ENCODE measurements at regions not wholly inside any gene's neighbourhood (a gene's known extent, or its start where the extent isn't known, plus 50 kb on each side); places are given as distances from the start of the nearest gene placed in this dataset.

- H3K4me2 ChIP-seq (ENCODE audit: low read length), result no peak overlapping the region
- H3K4me1 ChIP-seq (ENCODE audit: control insufficient read depth, insufficient read depth, low read length), result peaks cover 34% of the 10 kb centered on the region
- no peak overlapping the region for H3K4me3 ChIP-seq (ENCODE audit: low read length)
- H3K9me3 ChIP-seq (replicated peaks; ENCODE audit: low read length), result no peaks in the 10 kb centered on the region
- peaks cover 4% of the 10 kb centered on the region for H3K27me3 ChIP-seq (ENCODE audit: control insufficient read depth, insufficient read depth, low read length)
- H3K36me3 ChIP-seq (ENCODE audit: insufficient read depth, low read length), result no peaks in the 10 kb centered on the region
- H3K9ac ChIP-seq (ENCODE audit: low read depth, low read length), result no peak overlapping the region
These were observed 96.0 kb downstream of the ACKR3 start for GRCh38 chr2:236665572-236666118.

- Histone ChIP-seq H3K9me3 (replicated peaks; ENCODE audit: low read length) (no peaks in the 10 kb centered on the region), H3K4me3 (ENCODE audit: low read length) (no peak overlapping the region), H3K9ac (ENCODE audit: low read depth, low read length) (no peak overlapping the region), H3K36me3 (ENCODE audit: insufficient read depth, low read length) (no peaks in the 10 kb centered on the region), H3K4me1 (ENCODE audit: control insufficient read depth, insufficient read depth, low read length) (peaks cover 25% of the 10 kb centered on the region), H3K27me3 (ENCODE audit: control insufficient read depth, insufficient read depth, low read length) (peaks cover 2% of the 10 kb centered on the region), H3K4me2 (ENCODE audit: low read length) (no peak overlapping the region)
These were observed 97.1 kb downstream of the ACKR3 start for GRCh38 chr2:236666646-236667204.

- Histone ChIP-seq H3K9me3 (replicated peaks; ENCODE audit: low read length) (no peaks in the 10 kb centered on the region), H3K36me3 (ENCODE audit: insufficient read depth, low read length) (no peaks in the 10 kb centered on the region), H3K27me3 (ENCODE audit: control insufficient read depth, insufficient read depth, low read length) (no peaks in the 10 kb centered on the region), H3K4me1 (ENCODE audit: control insufficient read depth, insufficient read depth, low read length) (peaks cover 17% of the 10 kb centered on the region), H3K4me3 (ENCODE audit: low read length) (no peak overlapping the region), H3K4me2 (ENCODE audit: low read length) (no peak overlapping the region), H3K9ac (ENCODE audit: low read depth, low read length) (no peak overlapping the region)
These were observed 97.9 kb downstream of the ACKR3 start for GRCh38 chr2:236667526-236667925.

GRCh38 chr2:236668531-236668969, 98.9 kb downstream of the ACKR3 start:
- H3K27me3 ChIP-seq (ENCODE audit: control insufficient read depth, insufficient read depth, low read length), result no peaks in the 10 kb centered on the region
- no peak overlapping the region for H3K4me3 ChIP-seq (ENCODE audit: low read length)
- no peaks in the 10 kb centered on the region for H3K9me3 ChIP-seq (replicated peaks; ENCODE audit: low read length)
- peaks cover 7% of the 10 kb centered on the region for H3K4me1 ChIP-seq (ENCODE audit: control insufficient read depth, insufficient read depth, low read length)
- no peak overlapping the region for H3K4me2 ChIP-seq (ENCODE audit: low read length)
- no peaks in the 10 kb centered on the region for H3K36me3 ChIP-seq (ENCODE audit: insufficient read depth, low read length)
- H3K9ac ChIP-seq (ENCODE audit: low read depth, low read length), result no peak overlapping the region

- H3K9me3 ChIP-seq (replicated peaks; ENCODE audit: low read length), result no peaks in the 10 kb centered on the region
- H3K27me3 ChIP-seq (ENCODE audit: control insufficient read depth, insufficient read depth, low read length), result no peaks in the 10 kb centered on the region
- H3K9ac ChIP-seq (ENCODE audit: low read depth, low read length), result no peak overlapping the region
- no peaks in the 10 kb centered on the region for H3K4me1 ChIP-seq (ENCODE audit: control insufficient read depth, insufficient read depth, low read length)
- H3K36me3 ChIP-seq (ENCODE audit: insufficient read depth, low read length), result no peaks in the 10 kb centered on the region
- H3K4me2 ChIP-seq (ENCODE audit: low read length), result no peak overlapping the region
- H3K4me3 ChIP-seq (ENCODE audit: low read length), result no peak overlapping the region
These were observed 100.6 kb downstream of the ACKR3 start for GRCh38 chr2:236670235-236670620.

- peaks cover 1% of the 10 kb centered on the region for H3K27me3 ChIP-seq (ENCODE audit: control insufficient read depth, insufficient read depth, low read length)
- H3K4me2 ChIP-seq (ENCODE audit: low read length), result no peak overlapping the region
- no peak overlapping the region for H3K4me3 ChIP-seq (ENCODE audit: low read length)
- no peaks in the 10 kb centered on the region for H3K9me3 ChIP-seq (replicated peaks; ENCODE audit: low read length)
- no peaks in the 10 kb centered on the region for H3K4me1 ChIP-seq (ENCODE audit: control insufficient read depth, insufficient read depth, low read length)
- H3K9ac ChIP-seq (ENCODE audit: low read depth, low read length), result no peak overlapping the region
- no peaks in the 10 kb centered on the region for H3K36me3 ChIP-seq (ENCODE audit: insufficient read depth, low read length)
These were observed 102.4 kb downstream of the ACKR3 start for GRCh38 chr2:236671896-236672562.

GRCh38 chr2:236672606-236673005, 103.0 kb downstream of the ACKR3 start:
- Histone ChIP-seq H3K9ac (ENCODE audit: low read depth, low read length) (no peak overlapping the region), H3K9me3 (replicated peaks; ENCODE audit: low read length) (no peaks in the 10 kb centered on the region), H3K36me3 (ENCODE audit: insufficient read depth, low read length) (no peaks in the 10 kb centered on the region), H3K27me3 (ENCODE audit: control insufficient read depth, insufficient read depth, low read length) (peaks cover 6% of the 10 kb centered on the region), H3K4me1 (ENCODE audit: control insufficient read depth, insufficient read depth, low read length) (no peaks in the 10 kb centered on the region), H3K4me3 (ENCODE audit: low read length) (no peak overlapping the region), H3K4me2 (ENCODE audit: low read length) (no peak overlapping the region)

GRCh38 chr2:236673126-236673822, 103.6 kb downstream of the ACKR3 start:
- H3K36me3 ChIP-seq (ENCODE audit: insufficient read depth, low read length), result no peaks in the 10 kb centered on the region
- peaks cover 6% of the 10 kb centered on the region for H3K27me3 ChIP-seq (ENCODE audit: control insufficient read depth, insufficient read depth, low read length)
- H3K9ac ChIP-seq (ENCODE audit: low read depth, low read length), result no peak overlapping the region
- no peaks in the 10 kb centered on the region for H3K4me1 ChIP-seq (ENCODE audit: control insufficient read depth, insufficient read depth, low read length)
- H3K9me3 ChIP-seq (replicated peaks; ENCODE audit: low read length), result no peaks in the 10 kb centered on the region
- no peak overlapping the region for H3K4me3 ChIP-seq (ENCODE audit: low read length)
- no peak overlapping the region for H3K4me2 ChIP-seq (ENCODE audit: low read length)

- Histone ChIP-seq H3K27me3 (ENCODE audit: control insufficient read depth, insufficient read depth, low read length) (peaks cover 6% of the 10 kb centered on the region), H3K4me1 (ENCODE audit: control insufficient read depth, insufficient read depth, low read length) (no peaks in the 10 kb centered on the region)
These were observed 104.2 kb downstream of the ACKR3 start for GRCh38 chr2:236673823-236674185.

GRCh38 chr2:236674238-236674637, 104.6 kb downstream of the ACKR3 start:
- no peaks in the 10 kb centered on the region for H3K36me3 ChIP-seq (ENCODE audit: insufficient read depth, low read length)
- H3K4me1 ChIP-seq (ENCODE audit: control insufficient read depth, insufficient read depth, low read length), result no peaks in the 10 kb centered on the region
- H3K27me3 ChIP-seq (ENCODE audit: control insufficient read depth, insufficient read depth, low read length), result peaks cover 6% of the 10 kb centered on the region
- no peak overlapping the region for H3K4me2 ChIP-seq (ENCODE audit: low read length)
- no peak overlapping the region for H3K4me3 ChIP-seq (ENCODE audit: low read length)
- H3K9ac ChIP-seq (ENCODE audit: low read depth, low read length), result no peak overlapping the region
- no peaks in the 10 kb centered on the region for H3K9me3 ChIP-seq (replicated peaks; ENCODE audit: low read length)

More at GRCh38 chr2:236673823-236674185, 104.2 kb downstream of the ACKR3 start:
- Histone ChIP-seq H3K9me3 (replicated peaks; ENCODE audit: low read length) (no peaks in the 10 kb centered on the region), H3K4me3 (ENCODE audit: low read length) (no peak overlapping the region), H3K9ac (ENCODE audit: low read depth, low read length) (no peak overlapping the region), H3K36me3 (ENCODE audit: insufficient read depth, low read length) (no peaks in the 10 kb centered on the region), H3K4me2 (ENCODE audit: low read length) (no peak overlapping the region)

- Histone ChIP-seq H3K4me2 (ENCODE audit: low read length) (no peak overlapping the region), H3K27me3 (ENCODE audit: control insufficient read depth, insufficient read depth, low read length) (peaks cover 6% of the 10 kb centered on the region), H3K4me3 (ENCODE audit: low read length) (no peak overlapping the region), H3K36me3 (ENCODE audit: insufficient read depth, low read length) (no peaks in the 10 kb centered on the region), H3K9ac (ENCODE audit: low read depth, low read length) (no peak overlapping the region), H3K9me3 (replicated peaks; ENCODE audit: low read length) (no peaks in the 10 kb centered on the region), H3K4me1 (ENCODE audit: control insufficient read depth, insufficient read depth, low read length) (no peaks in the 10 kb centered on the region)
These were observed 105.0 kb downstream of the ACKR3 start for GRCh38 chr2:236674646-236675045.

All from skeletal muscle satellite cell (primary cell).